Mesothelial cell of epicardium (in vitro differentiated cells): ENCODE measurements at regions not wholly inside any gene's neighbourhood (a gene's known extent, or its start where the extent isn't known, plus 50 kb on each side); places are given as distances from the start of the nearest gene placed in this dataset.

ENCODE experiments used
- DNase-seq, 2 experiments: peaks; one replicate each; pipeline ENCODE4 v3.0.0; 2021; ENCODE audit warnings: low spot score in 2 of 2; ENCODE audit not compliant: unreplicated experiment in 2 of 2
- H3K27ac Mint-ChIP-seq: 2 replicates; pipeline ENCODE4 v1.8.0; 2021; ENCODE audit warnings: mixed read lengths
- H3K27me3 Mint-ChIP-seq: 2 replicates; pipeline ENCODE4 v1.8.0; 2021; ENCODE audit warnings: low read depth, mixed read lengths
- H3K36me3 Mint-ChIP-seq: 2 replicates; pipeline ENCODE4 v1.8.0; 2021; ENCODE audit warnings: mixed read lengths
- H3K4me1 Mint-ChIP-seq: 2 replicates; pipeline ENCODE4 v1.8.0; 2021; ENCODE audit warnings: mixed read lengths
- H3K4me3 Mint-ChIP-seq: 2 replicates; pipeline ENCODE4 v1.8.0; 2021; ENCODE audit warnings: mild to moderate bottlenecking, moderate library complexity, mixed read lengths
- H3K9me3 Mint-ChIP-seq: 2 replicates; pipeline ENCODE4 v1.8.0; 2021; ENCODE audit warnings: mixed read lengths
- TF ChIP-seq, protein P1 (sequence below): fragments of 200-600 bp; sonication (generic); IDR thresholded peaks from one replicate; pipeline ENCODE4 v1.5.0; 2021; ENCODE audit warnings: antibody characterized with exemption; ENCODE audit not compliant: unreplicated experiment

DNA sequence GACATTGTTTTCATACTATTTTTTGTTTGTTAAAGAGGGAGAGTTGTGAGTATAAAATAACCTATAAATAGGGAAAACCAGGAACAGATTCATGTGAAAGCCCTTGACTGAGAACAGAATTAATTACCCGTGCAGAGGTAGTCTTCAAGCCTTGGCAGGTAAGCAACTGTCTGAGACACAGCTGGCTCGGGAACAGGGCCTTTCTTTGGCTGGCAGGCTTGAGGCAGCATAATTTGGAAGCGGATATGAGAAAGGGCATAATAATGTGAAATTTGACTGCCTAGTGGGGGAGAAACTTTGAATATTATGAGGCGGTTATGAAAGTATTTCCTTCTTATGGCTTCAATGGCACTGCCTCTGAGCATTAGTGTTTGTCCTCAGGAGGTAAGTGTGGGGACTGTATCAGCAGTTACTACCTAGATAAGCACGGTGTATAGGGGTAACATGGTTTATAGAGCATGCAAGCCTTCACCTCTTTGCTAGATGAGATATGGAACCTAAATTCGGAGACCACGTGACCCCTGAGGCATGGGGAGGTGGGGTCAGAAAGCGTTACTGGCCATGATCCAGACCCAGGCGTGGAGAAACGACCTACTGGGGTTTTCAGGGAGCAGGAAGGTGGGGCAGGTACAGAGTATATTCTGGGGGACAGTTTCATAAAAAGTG, 210.2 kb upstream of the GAS1 start:
- no peak overlapping the region for H3K27ac Mint-ChIP-seq
- no peak for DNase-seq
- H3K4me1 Mint-ChIP-seq = peaks cover 19% of the 10 kb centered on the region
- peaks cover 12% of the 10 kb centered on the region for H3K36me3 Mint-ChIP-seq
- no peak overlapping the region for H3K4me3 Mint-ChIP-seq
- no peaks in the 10 kb centered on the region for H3K27me3 Mint-ChIP-seq
- peaks cover 27% of the 10 kb centered on the region for H3K9me3 Mint-ChIP-seq
- TF ChIP-seq, protein P1, sequence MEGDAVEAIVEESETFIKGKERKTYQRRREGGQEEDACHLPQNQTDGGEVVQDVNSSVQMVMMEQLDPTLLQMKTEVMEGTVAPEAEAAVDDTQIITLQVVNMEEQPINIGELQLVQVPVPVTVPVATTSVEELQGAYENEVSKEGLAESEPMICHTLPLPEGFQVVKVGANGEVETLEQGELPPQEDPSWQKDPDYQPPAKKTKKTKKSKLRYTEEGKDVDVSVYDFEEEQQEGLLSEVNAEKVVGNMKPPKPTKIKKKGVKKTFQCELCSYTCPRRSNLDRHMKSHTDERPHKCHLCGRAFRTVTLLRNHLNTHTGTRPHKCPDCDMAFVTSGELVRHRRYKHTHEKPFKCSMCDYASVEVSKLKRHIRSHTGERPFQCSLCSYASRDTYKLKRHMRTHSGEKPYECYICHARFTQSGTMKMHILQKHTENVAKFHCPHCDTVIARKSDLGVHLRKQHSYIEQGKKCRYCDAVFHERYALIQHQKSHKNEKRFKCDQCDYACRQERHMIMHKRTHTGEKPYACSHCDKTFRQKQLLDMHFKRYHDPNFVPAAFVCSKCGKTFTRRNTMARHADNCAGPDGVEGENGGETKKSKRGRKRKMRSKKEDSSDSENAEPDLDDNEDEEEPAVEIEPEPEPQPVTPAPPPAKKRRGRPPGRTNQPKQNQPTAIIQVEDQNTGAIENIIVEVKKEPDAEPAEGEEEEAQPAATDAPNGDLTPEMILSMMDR = no peak

DNA sequence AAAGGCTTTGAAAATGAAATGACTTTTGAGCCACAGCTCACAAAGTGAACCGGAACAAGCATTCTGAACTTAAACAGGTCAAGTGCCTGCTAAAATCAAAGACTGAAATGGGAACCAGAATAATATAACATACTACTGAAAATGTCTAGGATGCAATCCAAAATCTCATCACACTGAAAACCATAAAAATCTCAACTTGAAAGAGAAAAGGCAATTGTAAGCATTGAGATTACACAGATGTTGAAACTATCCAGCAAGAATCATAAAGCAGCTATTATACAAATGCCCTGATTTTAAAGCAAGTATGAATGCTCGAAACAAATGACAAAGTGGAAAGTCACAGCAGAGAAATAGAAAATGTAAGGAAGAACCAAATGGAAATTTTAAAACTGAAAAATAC, 211.5 kb upstream of the GAS1 start:
- DNase-seq = no peak
- TF ChIP-seq, protein P1 = no peak
- Mint-ChIP-seq H3K9me3 (peaks cover 27% of the 10 kb centered on the region), H3K27ac (no peak overlapping the region), H3K4me3 (no peak overlapping the region), H3K27me3 (no peaks in the 10 kb centered on the region), H3K4me1 (peaks cover 19% of the 10 kb centered on the region), H3K36me3 (peaks cover 12% of the 10 kb centered on the region)

DNA sequence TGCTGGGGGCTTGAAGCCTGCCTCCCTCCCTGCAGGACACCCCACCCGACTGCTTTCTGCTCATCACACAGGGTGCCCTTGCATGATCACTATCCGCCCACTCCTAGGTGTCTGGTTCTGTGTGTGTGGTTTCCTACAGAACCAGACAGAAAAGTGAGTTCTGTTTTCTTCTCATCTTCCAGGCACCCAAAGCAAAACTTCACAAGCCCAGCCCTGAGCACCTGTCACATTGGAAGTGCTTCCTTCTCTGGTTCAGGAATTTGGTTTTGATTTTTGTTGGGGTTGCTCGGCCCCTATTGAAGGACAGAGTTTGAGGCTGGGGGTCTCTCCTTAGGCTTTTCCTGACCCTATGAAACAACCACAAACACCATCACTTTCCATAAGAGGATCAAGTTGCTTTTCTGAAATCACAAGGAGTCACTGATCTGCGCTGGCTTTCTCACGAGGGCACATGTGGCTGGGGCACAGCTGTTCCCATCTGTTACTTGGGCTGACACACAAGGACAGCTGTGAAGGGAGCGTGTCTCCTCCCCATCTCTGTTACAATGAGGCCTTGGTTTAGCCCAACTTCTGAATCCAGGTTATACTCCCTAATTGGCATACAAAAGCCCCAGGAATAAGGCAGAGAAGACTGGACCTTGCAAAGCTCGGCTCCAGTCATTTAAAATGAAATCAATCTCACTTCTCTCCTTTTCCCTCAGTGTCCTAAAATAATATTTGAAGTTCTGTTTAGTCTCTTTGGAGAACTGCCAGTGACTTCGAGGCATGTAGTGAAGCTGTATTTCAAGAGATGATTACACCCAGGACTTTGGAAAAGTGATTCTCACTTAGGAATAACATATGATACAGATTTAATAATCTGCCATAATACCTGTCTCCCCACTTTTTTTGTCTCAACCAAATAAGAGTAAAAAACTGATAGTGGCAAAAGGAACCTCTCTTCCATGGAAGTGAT, 213.1 kb upstream of the GAS1 start:
- H3K27me3 Mint-ChIP-seq = no peaks in the 10 kb centered on the region
- TF ChIP-seq, protein P1 = no peak
- H3K4me1 Mint-ChIP-seq = peaks cover 19% of the 10 kb centered on the region
- no peak for DNase-seq
- H3K36me3 Mint-ChIP-seq = peaks cover 12% of the 10 kb centered on the region
- peak overlapping the region; percentile 27 for H3K27ac Mint-ChIP-seq
- H3K4me3 Mint-ChIP-seq = no peak overlapping the region
- peaks cover 22% of the 10 kb centered on the region for H3K9me3 Mint-ChIP-seq

DNA sequence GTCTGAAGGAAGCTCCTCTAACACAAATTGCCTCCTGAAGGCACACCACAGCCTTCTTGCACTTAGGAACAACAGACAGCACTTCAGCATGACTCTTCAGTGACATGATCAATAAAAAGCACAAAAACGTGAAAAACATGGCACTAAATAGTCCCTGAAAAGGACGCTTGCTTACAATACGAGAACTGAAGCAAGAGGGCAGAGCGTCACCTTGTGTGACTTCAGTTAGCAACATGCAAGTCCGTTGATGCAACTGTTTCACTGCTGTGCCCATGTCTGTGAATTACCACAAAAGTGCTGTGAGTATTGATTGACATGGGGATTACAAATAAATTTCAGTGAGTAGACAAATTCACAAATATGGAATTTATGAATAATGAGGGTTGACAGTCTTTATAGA, 219.9 kb upstream of the GAS1 start:
- TF ChIP-seq, protein P1 = no peak
- Mint-ChIP-seq H3K27ac (no peak overlapping the region), H3K36me3 (peaks cover 3% of the 10 kb centered on the region), H3K9me3 (peaks cover 11% of the 10 kb centered on the region), H3K4me1 (peaks cover 2% of the 10 kb centered on the region), H3K27me3 (no peaks in the 10 kb centered on the region), H3K4me3 (no peak overlapping the region)
- no peak for DNase-seq

DNA sequence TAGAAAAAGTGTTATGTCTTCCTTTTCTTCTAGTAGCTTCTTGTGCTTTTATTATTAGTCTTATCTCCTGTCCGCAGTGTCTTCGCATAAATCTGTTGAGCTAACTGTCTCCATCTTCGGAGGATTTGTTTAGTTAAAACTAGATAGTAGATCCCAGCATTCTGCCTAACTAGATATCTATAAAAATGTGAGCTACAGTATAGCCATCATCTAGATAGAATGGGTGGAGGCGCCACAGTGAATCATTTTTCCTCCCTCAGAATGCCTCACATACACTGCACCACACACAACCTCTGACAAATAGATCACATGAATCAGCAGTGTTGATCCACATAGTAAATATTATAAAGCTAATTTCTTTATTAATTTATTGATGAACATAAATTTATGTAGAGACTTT, 220.3 kb upstream of the GAS1 start:
- Mint-ChIP-seq H3K4me1 (peaks cover 2% of the 10 kb centered on the region), H3K27ac (no peak overlapping the region), H3K27me3 (no peaks in the 10 kb centered on the region)

More for the DNA sequence above, 220.3 kb upstream of the GAS1 start:
- Mint-ChIP-seq H3K9me3 (peaks cover 11% of the 10 kb centered on the region), H3K4me3 (no peak overlapping the region), H3K36me3 (peaks cover 3% of the 10 kb centered on the region)
- no peak for DNase-seq
- TF ChIP-seq, protein P1 = no peak
